ENCODE measurements at regions not wholly inside any gene's neighbourhood (a gene's known extent, or its start where the extent isn't known, plus 50 kb on each side); places are given as distances from the start of the nearest gene placed in this dataset.

DNA sequence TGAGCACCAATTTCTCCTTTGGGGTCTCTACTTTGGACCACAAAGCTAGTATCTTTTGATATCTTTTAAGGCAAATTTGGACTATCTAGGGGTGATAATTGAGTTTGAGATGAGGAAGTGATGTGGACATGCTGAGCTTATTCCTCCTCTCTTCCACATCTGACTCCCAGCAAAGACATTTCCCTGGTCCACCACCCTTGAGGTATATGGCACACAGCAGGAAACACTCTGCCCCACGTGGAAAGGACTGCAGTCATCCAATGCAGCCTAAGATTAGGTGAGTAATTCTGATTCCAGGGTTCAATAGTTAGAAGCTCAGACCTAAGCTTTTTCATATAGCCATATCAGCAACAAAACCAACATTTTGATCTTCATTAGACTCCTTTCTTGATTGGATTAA, 290.1 kb upstream of the CHAC2 start:
- TF ChIP-seq, protein P1, sequence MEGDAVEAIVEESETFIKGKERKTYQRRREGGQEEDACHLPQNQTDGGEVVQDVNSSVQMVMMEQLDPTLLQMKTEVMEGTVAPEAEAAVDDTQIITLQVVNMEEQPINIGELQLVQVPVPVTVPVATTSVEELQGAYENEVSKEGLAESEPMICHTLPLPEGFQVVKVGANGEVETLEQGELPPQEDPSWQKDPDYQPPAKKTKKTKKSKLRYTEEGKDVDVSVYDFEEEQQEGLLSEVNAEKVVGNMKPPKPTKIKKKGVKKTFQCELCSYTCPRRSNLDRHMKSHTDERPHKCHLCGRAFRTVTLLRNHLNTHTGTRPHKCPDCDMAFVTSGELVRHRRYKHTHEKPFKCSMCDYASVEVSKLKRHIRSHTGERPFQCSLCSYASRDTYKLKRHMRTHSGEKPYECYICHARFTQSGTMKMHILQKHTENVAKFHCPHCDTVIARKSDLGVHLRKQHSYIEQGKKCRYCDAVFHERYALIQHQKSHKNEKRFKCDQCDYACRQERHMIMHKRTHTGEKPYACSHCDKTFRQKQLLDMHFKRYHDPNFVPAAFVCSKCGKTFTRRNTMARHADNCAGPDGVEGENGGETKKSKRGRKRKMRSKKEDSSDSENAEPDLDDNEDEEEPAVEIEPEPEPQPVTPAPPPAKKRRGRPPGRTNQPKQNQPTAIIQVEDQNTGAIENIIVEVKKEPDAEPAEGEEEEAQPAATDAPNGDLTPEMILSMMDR (IDR thresholded peaks at IDR 0.05; ENCODE audit: insufficient read depth, low read length, poor library complexity, severe bottlenecking): no peak
- TF ChIP-seq EZH2phosphoT487 (conservative IDR thresholded peaks at IDR 0.05; ENCODE audit: low read length): no peak

Measured in SU-DHL-6 (cell line).